Bone marrow (tissue), 2 donors: ENCODE measurements at regions not wholly inside any gene's neighbourhood (a gene's known extent, or its start where the extent isn't known, plus 50 kb on each side); places are given as distances from the start of the nearest gene placed in this dataset.

Experiments
- DNase-seq, 2 donors: peaks; one replicate each; lab custom pipeline; 2025; lab: John Stamatoyannopoulos, UW

GRCh38 chr2:151197184-151198108 is 64.2 kb downstream of the RBM43 start:
- no peak for DNase-seq

- no peak for DNase-seq
Observed at GRCh38 chr2:151193576-151193975, 68.1 kb downstream of the RBM43 start.

DNA sequence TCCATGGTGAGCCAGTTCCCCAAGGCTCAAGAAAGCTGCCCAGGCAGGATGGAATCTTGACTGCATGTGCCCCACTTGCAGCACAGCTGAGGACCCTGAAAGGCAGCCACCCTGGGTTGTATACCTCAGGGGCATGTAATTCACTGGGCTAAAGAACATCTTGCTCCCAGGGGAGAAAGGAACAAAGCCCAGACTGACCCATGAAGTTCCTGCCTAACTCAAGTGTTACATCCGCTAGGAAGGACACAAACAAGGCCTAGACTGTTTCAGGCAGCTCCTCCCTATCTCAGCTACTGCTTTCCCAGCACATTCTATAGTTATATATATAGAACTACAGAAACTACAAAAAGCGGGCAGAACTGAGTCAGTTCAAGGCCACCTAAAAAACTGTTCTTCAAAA is 69.0 kb downstream of the RBM43 start:
- DNase-seq, result no peak

- DNase-seq, result no peak
Observed at GRCh38 chr2:151191001-151191400, 70.7 kb downstream of the RBM43 start.

- no peak for DNase-seq
Observed at GRCh38 chr2:151189125-151189524, 72.5 kb downstream of the RBM43 start.

- no peak for DNase-seq
Observed at GRCh38 chr2:151186011-151186410, 75.7 kb downstream of the RBM43 start.

GRCh38 chr2:151182899-151183809 is 78.5 kb downstream of the RBM43 start:
- no peak for DNase-seq

DNA sequence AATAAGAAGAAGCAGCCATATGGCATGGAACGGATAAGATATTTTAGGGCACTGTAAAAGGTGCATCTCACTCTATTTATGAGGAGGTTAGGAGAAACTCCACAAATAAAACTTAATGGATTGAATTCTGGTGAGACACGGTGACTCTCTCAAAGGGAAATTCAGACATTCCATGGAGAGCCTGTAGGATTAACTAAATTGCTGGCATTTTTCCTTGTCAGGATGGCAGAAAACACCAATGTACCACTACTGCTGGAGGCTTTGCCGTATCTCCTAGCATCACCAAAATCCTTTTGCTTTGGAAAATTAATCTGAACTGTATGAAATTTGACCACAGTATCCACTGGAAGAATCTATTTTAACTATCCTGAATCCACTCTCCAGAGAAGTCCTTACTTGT is 79.3 kb downstream of the RBM43 start:
- no peak for DNase-seq

- no peak for DNase-seq
Observed at GRCh38 chr2:151181524-151181923, 80.1 kb downstream of the RBM43 start.

DNA sequence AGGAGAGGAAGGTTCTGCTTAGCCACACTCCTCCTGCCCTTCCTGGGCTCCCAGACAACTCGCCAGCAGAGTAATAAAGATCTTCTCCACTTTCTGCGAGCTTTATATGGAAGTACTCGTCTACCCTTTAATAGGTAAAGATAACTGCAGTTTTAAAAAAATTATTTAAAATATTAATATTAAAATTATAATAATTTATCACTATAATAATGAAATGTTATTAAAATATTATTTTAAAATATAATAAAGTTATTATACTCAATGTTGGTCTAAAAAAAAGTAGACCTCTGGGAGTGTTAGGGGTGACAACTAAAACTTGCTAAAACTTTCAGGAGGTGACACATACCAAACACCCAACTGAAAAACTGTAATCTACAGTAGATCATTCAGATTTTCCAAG is 81.5 kb downstream of the RBM43 start:
- no peak for DNase-seq

DNA sequence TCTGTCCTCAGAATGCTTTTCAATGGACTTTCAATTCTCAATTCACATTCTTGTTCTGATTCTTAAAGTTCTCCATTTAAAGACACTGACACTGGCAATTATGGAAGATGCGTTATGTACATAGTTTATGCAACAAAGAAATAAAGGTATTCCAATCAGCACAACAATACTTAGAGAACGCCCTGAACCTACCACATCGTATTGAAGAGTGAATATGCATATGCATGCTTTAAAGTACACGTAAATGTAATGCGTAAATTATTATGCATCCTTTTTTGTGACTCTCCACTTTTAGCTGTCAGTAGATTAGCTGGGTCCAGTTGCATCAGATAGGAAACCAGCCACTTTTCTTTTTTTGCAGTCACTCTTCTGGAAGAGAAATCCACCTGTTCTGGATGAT is 83.5 kb downstream of the RBM43 start:
- no peak for DNase-seq

DNA sequence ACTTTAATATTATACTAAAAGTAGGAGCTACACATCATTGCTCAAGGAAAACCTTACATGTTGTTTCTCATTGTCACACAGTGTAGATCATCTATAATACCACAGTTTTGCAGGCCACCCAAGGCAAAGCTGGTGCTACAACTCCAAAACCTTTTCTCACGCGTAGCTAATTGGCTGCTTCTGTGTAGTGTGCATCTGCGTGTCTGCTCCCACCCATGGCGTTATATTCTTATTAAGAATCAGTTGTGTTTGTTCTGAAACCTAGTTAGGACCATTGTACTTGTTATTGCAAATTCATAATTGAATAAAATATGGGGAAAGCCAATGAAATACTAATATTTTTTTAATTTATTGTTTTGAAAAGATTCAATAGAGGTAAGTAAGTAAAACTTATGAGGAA is 83.9 kb downstream of the RBM43 start:
- no peak for DNase-seq

DNA sequence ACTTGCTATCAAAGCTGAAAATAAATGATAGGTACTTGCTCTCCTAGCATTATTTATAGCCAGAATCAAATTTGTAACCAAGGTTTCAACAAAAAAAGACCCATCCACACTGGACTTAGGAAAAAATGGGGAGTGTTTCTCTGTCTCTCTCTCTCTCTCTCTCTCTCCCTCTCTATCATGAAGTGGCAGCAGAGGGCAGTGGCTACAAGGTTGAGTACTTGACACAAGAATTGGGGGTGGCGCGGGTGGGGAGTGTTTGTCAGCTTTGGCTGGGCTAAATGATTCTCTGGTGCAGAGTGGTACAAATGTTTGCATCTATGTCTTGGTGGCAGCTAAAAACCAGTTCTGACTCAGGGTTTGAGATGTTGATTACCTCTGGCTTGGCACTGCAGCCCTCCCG is 85.0 kb downstream of the RBM43 start:
- no peak for DNase-seq

DNA sequence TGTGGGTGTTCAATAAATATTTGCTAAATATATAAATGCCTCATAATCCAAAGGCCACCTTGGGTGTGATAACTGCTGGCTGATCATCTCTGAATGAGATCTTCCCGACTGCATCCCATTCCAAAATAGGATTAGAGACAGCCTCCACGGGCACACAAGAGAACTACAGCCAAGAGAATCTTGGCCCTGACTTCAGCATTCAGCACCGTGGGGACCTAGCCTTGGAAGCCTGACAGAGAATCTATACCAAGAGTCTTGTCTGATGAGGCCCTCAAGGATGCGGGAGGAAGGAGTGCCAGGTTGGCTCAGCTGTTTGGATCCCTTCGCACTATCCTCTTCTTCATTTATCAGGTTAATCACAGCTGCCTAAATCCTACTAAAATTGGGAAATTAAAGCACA is 85.8 kb downstream of the RBM43 start:
- DNase-seq, result no peak

- DNase-seq, result no peak
Observed at GRCh38 chr2:151174127-151174526, 87.5 kb downstream of the RBM43 start.

- no peak for DNase-seq
Observed at GRCh38 chr2:151171186-151171585, 90.5 kb downstream of the RBM43 start.

GRCh38 chr2:151166410-151166809 is 95.3 kb downstream of the RBM43 start:
- DNase-seq, result no peak

DNA sequence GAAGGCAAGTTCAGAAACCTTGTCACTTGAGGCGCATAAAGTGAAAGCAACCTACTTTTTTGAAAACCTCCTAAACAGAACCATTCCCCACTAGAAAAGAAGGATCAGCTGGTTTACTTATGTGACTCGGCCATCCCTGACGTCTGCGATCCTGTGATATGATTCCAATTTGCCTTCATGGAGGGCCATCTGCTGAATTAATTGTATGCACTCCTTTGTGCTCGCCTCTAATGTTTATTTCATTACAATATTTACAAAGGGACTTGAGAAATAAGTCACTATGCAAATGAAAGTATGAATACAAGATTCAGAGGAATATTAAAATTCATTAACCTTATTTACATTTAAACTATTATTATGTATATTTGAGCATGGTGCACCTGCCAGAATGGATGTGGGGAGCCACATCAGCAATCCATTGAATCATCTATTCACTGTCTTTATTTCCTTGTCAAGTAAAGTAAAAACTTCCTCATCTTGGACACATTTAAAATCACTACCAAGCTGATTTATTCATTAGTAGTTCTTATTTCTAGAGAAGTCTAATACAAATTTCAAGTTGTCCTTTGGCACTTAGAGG is 96.5 kb downstream of the RBM43 start:
- DNase-seq, result no peak

DNA sequence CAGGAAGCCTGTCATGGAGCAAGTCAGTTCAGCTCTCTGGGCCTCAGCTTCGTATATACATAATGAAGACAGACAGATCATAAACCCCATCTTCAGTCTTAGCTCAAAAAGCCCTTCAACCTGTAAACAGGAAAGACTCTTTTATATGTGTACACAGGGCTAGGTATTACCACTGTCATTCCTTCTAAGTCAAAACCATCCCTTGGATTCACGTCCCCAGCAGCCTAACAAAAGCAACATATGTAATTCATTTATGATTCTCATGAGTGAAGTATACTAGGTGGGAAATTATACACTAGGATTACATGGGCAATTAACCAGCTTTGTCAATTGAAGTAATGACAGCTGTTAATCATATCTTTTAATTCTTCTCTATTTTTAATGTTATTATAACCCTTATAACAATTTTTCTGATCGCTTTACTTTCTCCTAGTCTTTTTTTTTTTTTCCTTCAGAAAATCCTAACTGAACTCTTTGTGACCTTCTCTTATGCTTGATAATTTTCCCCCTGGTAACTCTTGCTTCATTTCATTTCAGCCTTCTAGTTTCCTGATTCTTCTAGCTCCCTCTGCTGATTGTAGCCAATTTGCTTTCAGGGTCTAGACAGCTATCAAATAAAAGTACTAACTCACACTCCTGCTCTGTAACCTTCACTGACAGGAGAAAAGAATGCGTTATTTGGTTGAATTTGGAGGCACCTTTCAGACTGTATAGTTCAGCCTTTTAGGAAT is 99.7 kb downstream of the RBM43 start:
- DNase-seq, result no peak

DNA sequence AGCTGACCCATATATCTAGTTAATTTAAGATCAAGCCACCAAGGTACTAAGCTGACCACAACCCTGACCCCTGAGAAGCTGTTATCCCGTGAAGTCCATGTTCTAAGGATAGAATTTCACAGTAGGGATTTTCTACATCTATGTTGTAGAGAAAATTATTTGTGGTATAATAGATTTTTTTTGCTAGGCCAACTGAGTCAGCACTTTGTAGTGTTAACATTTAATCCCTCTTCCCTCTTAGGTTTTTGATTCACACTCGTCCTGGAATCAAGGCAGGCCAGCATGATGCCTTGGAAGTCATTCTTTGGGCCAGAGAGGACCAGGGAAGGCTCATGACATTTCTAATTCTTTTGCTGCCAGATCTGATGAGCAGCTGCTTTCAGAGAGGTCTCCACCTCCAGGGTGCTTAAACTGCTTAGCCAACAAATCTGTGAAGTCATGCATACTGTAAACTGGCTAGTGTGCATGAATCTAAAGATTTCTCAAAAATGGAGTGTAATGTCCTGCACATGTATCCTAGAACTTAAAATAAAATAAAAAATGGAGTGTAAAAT is 102.5 kb downstream of the RBM43 start:
- no peak for DNase-seq

GRCh38 chr2:151157000-151157735 is 104.5 kb downstream of the RBM43 start:
- no peak for DNase-seq
